Stomach smooth muscle (tissue), 2 donors: ENCODE measurements at regions not wholly inside any gene's neighbourhood (a gene's known extent, or its start where the extent isn't known, plus 50 kb on each side); places are given as distances from the start of the nearest gene placed in this dataset.
"Not testable (repeated sequence)": the region's sequence is repeated elsewhere in the genome, so short reads cannot be mapped to it uniquely, and the experiment has no call there.

Experiments used
- H3K27ac ChIP-seq: one replicate; pipeline ENCODE4 v1.7.0; 2013; ENCODE audit warnings: mild to moderate bottlenecking, low read length, inconsistent platforms
- H3K27me3 ChIP-seq, 2 donors: one replicate each; pipeline ENCODE4 v1.7.0; 2013; ENCODE audit warnings: low read length in 2 of 2; ENCODE audit not compliant: insufficient read depth in 2 of 2, control insufficient read depth in 1 of 2
- H3K36me3 ChIP-seq, 2 donors: one replicate each; pipeline ENCODE4 v1.7.0; 2013; ENCODE audit warnings: low read length in 2 of 2; ENCODE audit not compliant: control insufficient read depth in 2 of 2, insufficient read depth in 2 of 2
- H3K4me1 ChIP-seq: one replicate; pipeline ENCODE4 v1.7.0; 2013; ENCODE audit warnings: low read length; ENCODE audit not compliant: control insufficient read depth, insufficient read depth
- H3K4me3 ChIP-seq, 2 donors: one replicate each; pipeline ENCODE4 v1.7.0; 2013; ENCODE audit warnings: low read length in 2 of 2
- H3K9ac ChIP-seq, 2 donors: one replicate each; pipeline ENCODE4 v1.7.0; 2013; ENCODE audit warnings: low read length in 2 of 2, mild to moderate bottlenecking in 1 of 2
- H3K9me3 ChIP-seq, 2 donors: one replicate each; pipeline ENCODE4 v1.7.0; 2013; ENCODE audit warnings: low read length in 2 of 2; ENCODE audit not compliant: control insufficient read depth in 2 of 2
- donor health status: healthy.
- donor health status: Pancreatic carcinoma.

GRCh38 chr1:57586842-57587241 lies 163.0 kb upstream of the DAB1 start:
- Histone ChIP-seq H3K27ac (no peak overlapping the region), H3K27me3 (no peaks in the 10 kb centered on the region), H3K36me3 (no peaks in the 10 kb centered on the region), H3K9ac (no peak overlapping the region), H3K4me1 (no peaks in the 10 kb centered on the region), H3K9me3 (no peaks in the 10 kb centered on the region), H3K4me3 (no peak overlapping the region)

DNA sequence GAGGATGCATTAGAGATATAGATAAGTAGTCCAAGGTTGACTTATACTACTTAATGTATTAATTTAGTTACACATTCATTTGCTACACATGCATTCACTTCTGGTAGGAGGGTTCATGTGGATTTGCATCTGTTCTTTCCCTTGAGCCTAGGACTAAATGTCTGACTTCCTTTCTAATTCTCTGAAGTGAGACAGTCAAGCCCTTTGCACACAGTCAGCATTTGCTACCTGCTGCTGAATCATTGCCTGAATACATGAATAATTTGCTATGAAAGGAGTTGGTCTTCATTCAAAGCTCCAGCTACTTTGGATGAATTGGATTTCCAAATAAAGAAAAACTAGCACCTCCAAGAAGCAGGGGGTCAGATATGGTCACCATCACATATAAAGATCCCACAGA lies 154.8 kb upstream of the DAB1 start:
- H3K9ac ChIP-seq = no peak overlapping the region
- no peaks in the 10 kb centered on the region for H3K4me1 ChIP-seq
- no peaks in the 10 kb centered on the region for H3K27me3 ChIP-seq
- no peak overlapping the region for H3K4me3 ChIP-seq
- no peak overlapping the region for H3K27ac ChIP-seq
- H3K36me3 ChIP-seq = no peaks in the 10 kb centered on the region
- no peaks in the 10 kb centered on the region for H3K9me3 ChIP-seq

GRCh38 chr1:57578099-57578498 lies 154.2 kb upstream of the DAB1 start:
- Histone ChIP-seq H3K27ac (no peak overlapping the region), H3K36me3 (no peaks in the 10 kb centered on the region), H3K9me3 (no peaks in the 10 kb centered on the region), H3K27me3 (no peaks in the 10 kb centered on the region), H3K9ac (no peak overlapping the region), H3K4me1 (no peaks in the 10 kb centered on the region), H3K4me3 (no peak overlapping the region)

DNA sequence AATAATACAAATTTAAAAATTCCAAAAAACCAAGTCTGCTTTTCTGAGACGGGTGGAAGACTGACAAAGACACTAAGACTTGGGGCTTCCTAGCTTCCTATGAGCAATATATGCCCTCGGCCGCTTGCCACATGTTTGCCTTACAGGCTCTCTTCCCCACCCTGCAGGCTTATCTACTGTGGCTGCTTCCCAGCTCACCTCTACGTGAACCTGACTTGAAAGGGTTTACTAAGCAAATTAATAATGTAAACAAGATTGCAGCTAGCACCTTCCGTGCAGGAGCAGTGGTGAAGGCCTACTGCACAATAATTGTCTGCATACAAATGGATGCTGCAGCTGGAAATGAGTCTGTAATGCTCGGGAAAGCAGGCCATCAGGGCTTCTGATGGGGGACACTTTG lies 152.9 kb upstream of the DAB1 start:
- H3K4me3 ChIP-seq = no peak overlapping the region
- H3K4me1 ChIP-seq = no peaks in the 10 kb centered on the region
- no peak overlapping the region for H3K9ac ChIP-seq
- no peaks in the 10 kb centered on the region for H3K27me3 ChIP-seq
- no peaks in the 10 kb centered on the region for H3K9me3 ChIP-seq
- H3K27ac ChIP-seq = no peak overlapping the region
- no peaks in the 10 kb centered on the region for H3K36me3 ChIP-seq

DNA sequence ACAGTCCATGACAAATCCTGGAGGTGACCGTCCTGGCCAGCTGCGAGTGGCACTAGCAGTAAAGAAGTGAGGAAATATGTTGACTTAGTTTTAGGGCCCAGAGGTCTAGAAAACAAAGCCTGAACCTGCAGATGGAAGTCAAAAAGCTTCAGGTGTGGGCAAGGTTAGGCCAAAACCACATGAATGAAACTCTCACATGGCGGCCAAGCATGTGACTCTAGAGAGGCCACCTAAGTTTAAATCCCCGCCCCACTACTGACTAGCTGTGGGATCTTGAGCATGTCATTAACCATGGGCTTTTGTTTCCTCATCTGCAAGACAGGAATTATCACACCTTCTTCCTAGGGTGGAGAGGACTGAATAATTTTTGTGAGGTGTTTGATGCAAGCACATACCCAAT lies 148.2 kb upstream of the DAB1 start:
- Histone ChIP-seq H3K9ac (no peak overlapping the region), H3K4me1 (no peaks in the 10 kb centered on the region), H3K9me3 (no peaks in the 10 kb centered on the region), H3K27ac (no peak overlapping the region), H3K27me3 (no peaks in the 10 kb centered on the region), H3K4me3 (no peak overlapping the region), H3K36me3 (no peaks in the 10 kb centered on the region)

- not testable (repeated sequence) for H3K27me3 ChIP-seq, H3K9ac ChIP-seq, H3K4me3 ChIP-seq, H3K4me1 ChIP-seq, H3K36me3 ChIP-seq, H3K9me3 ChIP-seq, H3K27ac ChIP-seq
These were observed 134.2 kb upstream of the DAB1 start for GRCh38 chr1:57558066-57558465.

- Histone ChIP-seq H3K27me3 (no peaks in the 10 kb centered on the region), H3K4me1 (no peaks in the 10 kb centered on the region), H3K4me3 (no peak overlapping the region), H3K9me3 (no peaks in the 10 kb centered on the region), H3K27ac (no peak overlapping the region), H3K9ac (no peak overlapping the region), H3K36me3 (no peaks in the 10 kb centered on the region)
These were observed 129.8 kb upstream of the DAB1 start for GRCh38 chr1:57553666-57554065.

DNA sequence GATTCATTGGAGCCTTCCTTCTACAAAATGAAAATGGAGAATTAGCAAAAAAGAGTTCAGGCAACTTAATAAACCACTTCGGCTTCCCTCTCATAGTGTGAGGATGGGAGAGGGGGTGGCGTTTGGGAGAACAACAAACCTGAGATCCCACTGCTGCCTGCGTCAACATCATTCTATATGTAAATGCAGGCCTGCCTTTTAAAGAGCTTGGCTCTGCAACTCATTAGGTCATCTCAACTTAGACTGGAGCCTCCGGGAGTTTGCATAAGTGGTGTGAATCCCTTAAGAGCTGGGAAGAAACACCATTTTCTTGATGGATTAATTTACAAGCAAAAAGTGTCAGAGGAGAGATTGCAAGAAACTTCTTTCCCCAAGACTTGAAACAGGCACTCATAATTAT lies 127.6 kb upstream of the DAB1 start:
- Histone ChIP-seq H3K4me1 (no peaks in the 10 kb centered on the region), H3K27me3 (no peaks in the 10 kb centered on the region), H3K9me3 (no peaks in the 10 kb centered on the region), H3K4me3 (no peak overlapping the region), H3K36me3 (no peaks in the 10 kb centered on the region), H3K27ac (no peak overlapping the region), H3K9ac (no peak overlapping the region)

- H3K27me3 ChIP-seq = no peaks in the 10 kb centered on the region
- no peaks in the 10 kb centered on the region for H3K4me1 ChIP-seq
- H3K9ac ChIP-seq = no peak overlapping the region
- no peaks in the 10 kb centered on the region for H3K9me3 ChIP-seq
- no peaks in the 10 kb centered on the region for H3K36me3 ChIP-seq
- H3K27ac ChIP-seq = no peak overlapping the region
- H3K4me3 ChIP-seq = no peak overlapping the region
These were observed 126.2 kb upstream of the DAB1 start for GRCh38 chr1:57550092-57550491.

DNA sequence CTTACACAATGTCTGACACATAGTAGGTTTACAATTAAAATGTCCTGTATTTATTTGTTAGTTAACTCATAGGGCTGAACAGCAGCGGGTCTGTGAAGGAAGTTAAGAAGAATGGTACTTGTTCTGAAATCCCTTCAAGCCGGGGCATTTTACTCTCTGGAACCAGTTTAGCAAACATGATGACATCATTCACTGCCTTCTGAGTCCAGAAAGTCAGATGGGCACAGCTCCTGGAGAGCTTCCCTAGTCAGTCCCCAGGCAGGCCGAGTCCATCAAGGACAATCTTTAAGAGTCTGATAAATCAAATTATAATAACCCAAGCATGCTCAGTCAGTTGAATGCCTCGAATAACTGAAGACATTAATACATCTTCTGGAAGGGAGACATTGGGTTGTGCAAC lies 125.4 kb upstream of the DAB1 start:
- no peak overlapping the region for H3K9ac ChIP-seq
- H3K36me3 ChIP-seq = no peaks in the 10 kb centered on the region
- H3K4me3 ChIP-seq = no peak overlapping the region
- no peaks in the 10 kb centered on the region for H3K27me3 ChIP-seq
- no peak overlapping the region for H3K27ac ChIP-seq
- H3K4me1 ChIP-seq = no peaks in the 10 kb centered on the region
- no peaks in the 10 kb centered on the region for H3K9me3 ChIP-seq

GRCh38 chr1:57546549-57547330 lies 122.9 kb upstream of the DAB1 start:
- Histone ChIP-seq H3K9ac (no peak overlapping the region), H3K27me3 (no peaks in the 10 kb centered on the region), H3K36me3 (no peaks in the 10 kb centered on the region), H3K27ac (no peak overlapping the region), H3K4me1 (no peaks in the 10 kb centered on the region), H3K4me3 (no peak overlapping the region), H3K9me3 (no peaks in the 10 kb centered on the region)
